ENCODE measurements at regions not wholly inside any gene's neighbourhood (a gene's known extent, or its start where the extent isn't known, plus 50 kb on each side); places are given as distances from the start of the nearest gene placed in this dataset.

GRCh38 chr1:208564466-208564865 is 320.3 kb upstream of the PLXNA2 start:
- no peak for TF ChIP-seq POLR2AphosphoS5 (IDR thresholded peaks at IDR 0.05; ENCODE audit: low read depth, low read length)
- TF ChIP-seq TAF1 (IDR thresholded peaks at IDR 0.05; ENCODE audit: low read depth, low read length), result no peak

Data from GM12891 (cell line).